HEK293 (cell line): ENCODE measurements at regions not wholly inside any gene's neighbourhood (a gene's known extent, or its start where the extent isn't known, plus 50 kb on each side); places are given as distances from the start of the nearest gene placed in this dataset.

Source experiments
- KLF9 ChIP-seq: fragments of 450-650 bp; formaldehyde crosslinking; IDR thresholded peaks from 2 replicates; pipeline ENCODE4 v1.5.1; 2016; ENCODE audit warnings: missing biosample characterization, missing genetic modification characterization, low read depth
- ZNF24 ChIP-seq: fragments of 450-650 bp; formaldehyde crosslinking; IDR thresholded peaks from 2 replicates; pipeline ENCODE4 v1.5.1; 2016; ENCODE audit warnings: missing biosample characterization, missing genetic modification characterization
- ZNF394 ChIP-seq: fragments of 450-650 bp; formaldehyde crosslinking; IDR thresholded peaks from 2 replicates; pipeline ENCODE4 v1.5.1; 2016; ENCODE audit warnings: missing biosample characterization, missing genetic modification characterization, mild to moderate bottlenecking, moderate library complexity, borderline replicate concordance
- ZNF639 ChIP-seq: fragments of 450-650 bp; formaldehyde crosslinking; IDR thresholded peaks from 2 replicates; pipeline ENCODE4 v1.5.1; 2016; ENCODE audit warnings: missing biosample characterization, missing genetic modification characterization
- TF ChIP-seq, protein P1 (sequence below): fragments of 450-650 bp; formaldehyde crosslinking; IDR thresholded peaks from 2 replicates; pipeline ENCODE4 v1.5.1; 2016; ENCODE audit warnings: missing biosample characterization, missing genetic modification characterization

DNA sequence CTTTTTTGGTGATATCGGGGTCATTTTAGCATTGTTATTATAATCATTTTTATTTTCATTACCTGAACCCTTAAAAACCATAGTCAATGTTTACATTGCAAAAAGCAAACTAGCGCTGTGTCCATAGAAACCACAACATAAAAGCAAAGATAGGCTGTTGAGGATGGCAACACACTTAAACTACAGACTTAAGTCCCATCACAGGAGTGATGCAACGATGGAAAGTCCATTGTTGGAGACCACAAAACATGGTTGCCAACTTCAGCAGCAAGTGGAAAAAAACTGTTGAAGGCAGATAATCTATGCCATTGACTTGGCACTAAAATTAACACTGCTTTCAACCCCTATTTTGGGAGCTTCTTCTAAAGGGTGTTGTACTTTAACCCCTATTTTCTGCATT, 398.8 kb upstream of the IGFBP3 start:
- no peak for TF ChIP-seq KLF9
- TF ChIP-seq ZNF24 (tag by site-specific recombination) = no peak
- TF ChIP-seq, protein P1, sequence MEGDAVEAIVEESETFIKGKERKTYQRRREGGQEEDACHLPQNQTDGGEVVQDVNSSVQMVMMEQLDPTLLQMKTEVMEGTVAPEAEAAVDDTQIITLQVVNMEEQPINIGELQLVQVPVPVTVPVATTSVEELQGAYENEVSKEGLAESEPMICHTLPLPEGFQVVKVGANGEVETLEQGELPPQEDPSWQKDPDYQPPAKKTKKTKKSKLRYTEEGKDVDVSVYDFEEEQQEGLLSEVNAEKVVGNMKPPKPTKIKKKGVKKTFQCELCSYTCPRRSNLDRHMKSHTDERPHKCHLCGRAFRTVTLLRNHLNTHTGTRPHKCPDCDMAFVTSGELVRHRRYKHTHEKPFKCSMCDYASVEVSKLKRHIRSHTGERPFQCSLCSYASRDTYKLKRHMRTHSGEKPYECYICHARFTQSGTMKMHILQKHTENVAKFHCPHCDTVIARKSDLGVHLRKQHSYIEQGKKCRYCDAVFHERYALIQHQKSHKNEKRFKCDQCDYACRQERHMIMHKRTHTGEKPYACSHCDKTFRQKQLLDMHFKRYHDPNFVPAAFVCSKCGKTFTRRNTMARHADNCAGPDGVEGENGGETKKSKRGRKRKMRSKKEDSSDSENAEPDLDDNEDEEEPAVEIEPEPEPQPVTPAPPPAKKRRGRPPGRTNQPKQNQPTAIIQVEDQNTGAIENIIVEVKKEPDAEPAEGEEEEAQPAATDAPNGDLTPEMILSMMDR (tag by site-specific recombination) = no peak
- TF ChIP-seq ZNF394 (tag by site-specific recombination) = no peak
- no peak for TF ChIP-seq ZNF639 (tag by site-specific recombination)
